Neural progenitor cell (in vitro differentiated cells): ENCODE measurements at regions not wholly inside any gene's neighbourhood (a gene's known extent, or its start where the extent isn't known, plus 50 kb on each side); places are given as distances from the start of the nearest gene placed in this dataset.

Source experiments
- DNase-seq: peaks from one replicate; pipeline ENCODE4 v3.0.0-alpha.2; 2016; ENCODE audit warnings: low spot score
- H2AFZ ChIP-seq: fragments of 200-600 bp; sonication (generic); replicated peaks from 2 replicates; pipeline ENCODE4 v1.6.1; 2016; ENCODE audit warnings: antibody characterized with exemption
- H3F3A ChIP-seq: fragments of 200-600 bp; sonication (generic); 2 replicates; pipeline ENCODE4 v1.6.1; 2016; ENCODE audit warnings: antibody characterized with exemption, low read depth
- H3K27ac ChIP-seq: fragments of 200-600 bp; sonication (generic); 2 replicates; pipeline ENCODE4 v1.5.1; 2016; ENCODE audit warnings: mild to moderate bottlenecking
- H3K27me3 ChIP-seq: fragments of 200-600 bp; sonication (generic); 2 replicates; pipeline ENCODE4 v1.6.1; 2016; ENCODE audit warnings: mild to moderate bottlenecking, moderate library complexity
- H3K36me3 ChIP-seq: fragments of 200-600 bp; sonication (generic); 2 replicates; pipeline ENCODE4 v1.5.1; 2016
- H3K4me1 ChIP-seq: fragments of 200-600 bp; sonication (generic); 2 replicates; pipeline ENCODE4 v1.6.1; 2016; ENCODE audit warnings: mixed run types
- H3K4me2 ChIP-seq: fragments of 200-600 bp; sonication (generic); 2 replicates; pipeline ENCODE4 v1.6.1; 2016
- H3K4me3 ChIP-seq: fragments of 200-600 bp; sonication (generic); 2 replicates; pipeline ENCODE4 v1.5.1; 2016
- H3K79me2 ChIP-seq: fragments of 200-600 bp; sonication (generic); 2 replicates; pipeline ENCODE4 v1.6.1; 2016; ENCODE audit warnings: low read depth
- H3K9ac ChIP-seq: fragments of 200-600 bp; sonication (generic); 2 replicates; pipeline ENCODE4 v1.6.1; 2016
- H3K9me3 ChIP-seq: fragments of 200-600 bp; sonication (generic); 2 replicates; pipeline ENCODE4 v1.5.1; 2016; ENCODE audit warnings: low read depth
- H4K20me1 ChIP-seq: fragments of 200-600 bp; sonication (generic); 2 replicates; pipeline ENCODE4 v1.6.1; 2016; ENCODE audit warnings: low read depth
- H3K27ac Mint-ChIP-seq: 3 replicates; pipeline ENCODE4 v1.8.0; 2021; ENCODE audit warnings: mixed read lengths
- H3K27me3 Mint-ChIP-seq: 2 replicates; pipeline ENCODE4 v1.8.0; 2022; ENCODE audit warnings: low read depth, mild to moderate bottlenecking, inconsistent platforms, moderate library complexity, mixed read lengths; ENCODE audit not compliant: insufficient read depth
- H3K36me3 Mint-ChIP-seq: 3 replicates; pipeline ENCODE4 v1.8.0; 2021; ENCODE audit warnings: mixed read lengths
- H3K4me1 Mint-ChIP-seq: 3 replicates; pipeline ENCODE4 v1.8.0; 2021; ENCODE audit warnings: mixed read lengths
- H3K4me3 Mint-ChIP-seq: 3 replicates; pipeline ENCODE4 v1.8.0; 2021; ENCODE audit warnings: mild to moderate bottlenecking, moderate library complexity, mixed read lengths
- H3K9me3 Mint-ChIP-seq: 3 replicates; pipeline ENCODE4 v1.8.0; 2020; ENCODE audit warnings: mixed read lengths
- CTCF ChIP-seq: fragments of 200-600 bp; sonication (generic); IDR thresholded peaks from 2 replicates; pipeline ENCODE4 v1.5.1; 2017; ENCODE audit warnings: antibody characterized with exemption, mild to moderate bottlenecking
- EZH2 ChIP-seq: fragments of 200-600 bp; sonication (generic); IDR thresholded peaks from 2 replicates; pipeline ENCODE4 v1.6.1; 2017; ENCODE audit warnings: antibody characterized with exemption, mild to moderate bottlenecking, moderate library complexity
- EZH2phosphoT487 ChIP-seq: fragments of 200-600 bp; sonication (generic); IDR thresholded peaks from 2 replicates; pipeline ENCODE4 v1.6.1; 2017; ENCODE audit warnings: antibody characterized with exemption

- Mint-ChIP-seq H3K27ac (no peak overlapping the region), H3K9me3 (no peaks in the 10 kb centered on the region), H3K4me1 (no peaks in the 10 kb centered on the region), H3K4me3 (no peak overlapping the region), H3K36me3 (no peaks in the 10 kb centered on the region), H3K27me3 (no peaks in the 10 kb centered on the region)
- Histone ChIP-seq H2AFZ (no peak overlapping the region), H3K4me1 (no peaks in the 10 kb centered on the region), H3K9me3 (no peaks in the 10 kb centered on the region), H3K36me3 (no peaks in the 10 kb centered on the region), H3F3A (no peaks in the 10 kb centered on the region), H3K79me2 (no peaks in the 10 kb centered on the region), H3K27ac (no peak overlapping the region), H3K9ac (no peak overlapping the region), H3K4me2 (no peak overlapping the region), H3K4me3 (no peak overlapping the region), H3K27me3 (no peaks in the 10 kb centered on the region), H4K20me1 (no peaks in the 10 kb centered on the region)
- DNase-seq: no peak
- TF ChIP-seq EZH2 (no peak), CTCF (no peak), EZH2phosphoT487 (no peak)
These were observed 52.6 kb upstream of the JUN start for GRCh38 chr1:58836408-58836807.

- Histone ChIP-seq H3K27me3 (no peaks in the 10 kb centered on the region), H3K9ac (no peak overlapping the region), H2AFZ (no peak overlapping the region), H3K4me1 (no peaks in the 10 kb centered on the region), H3K9me3 (no peaks in the 10 kb centered on the region), H3F3A (no peaks in the 10 kb centered on the region), H3K4me2 (no peak overlapping the region), H3K36me3 (no peaks in the 10 kb centered on the region), H4K20me1 (no peaks in the 10 kb centered on the region), H3K79me2 (no peaks in the 10 kb centered on the region), H3K4me3 (no peak overlapping the region), H3K27ac (no peak overlapping the region)
- H3K4me3 Mint-ChIP-seq: no peak overlapping the region
- DNase-seq: no peak
- H3K36me3 Mint-ChIP-seq: no peaks in the 10 kb centered on the region
- no peaks in the 10 kb centered on the region for H3K4me1 Mint-ChIP-seq
- H3K27ac Mint-ChIP-seq: no peak overlapping the region
- H3K9me3 Mint-ChIP-seq: no peaks in the 10 kb centered on the region
- H3K27me3 Mint-ChIP-seq: peaks cover 3% of the 10 kb centered on the region
- TF ChIP-seq EZH2 (no peak), EZH2phosphoT487 (no peak), CTCF (no peak)
These were observed 54.0 kb upstream of the JUN start for GRCh38 chr1:58837886-58838285.

- DNase-seq: no peak
- Histone ChIP-seq H2AFZ (no peak overlapping the region), H3K4me2 (no peak overlapping the region), H3K36me3 (no peaks in the 10 kb centered on the region), H3K9ac (no peak overlapping the region), H3K4me3 (no peak overlapping the region), H3K79me2 (no peaks in the 10 kb centered on the region), H3F3A (no peaks in the 10 kb centered on the region), H4K20me1 (no peaks in the 10 kb centered on the region), H3K27me3 (no peaks in the 10 kb centered on the region), H3K4me1 (no peaks in the 10 kb centered on the region), H3K9me3 (no peaks in the 10 kb centered on the region), H3K27ac (no peak overlapping the region)
- TF ChIP-seq EZH2phosphoT487 (no peak), CTCF (no peak), EZH2 (no peak)
- Mint-ChIP-seq H3K4me1 (no peaks in the 10 kb centered on the region), H3K9me3 (no peaks in the 10 kb centered on the region), H3K27me3 (peaks cover 3% of the 10 kb centered on the region), H3K4me3 (no peak overlapping the region), H3K27ac (no peak overlapping the region), H3K36me3 (no peaks in the 10 kb centered on the region)
These were observed 55.4 kb upstream of the JUN start for GRCh38 chr1:58839147-58839795.
